H9 (cell line): ENCODE measurements at regions not wholly inside any gene's neighbourhood (a gene's known extent, or its start where the extent isn't known, plus 50 kb on each side); places are given as distances from the start of the nearest gene placed in this dataset.

Source experiments
- DNase-seq: peaks from one replicate; pipeline ENCODE4 v3.0.0-alpha.2; 2017
- H2AFZ ChIP-seq: one replicate; pipeline ENCODE4 v1.6.1; 2013; ENCODE audit warnings: mild to moderate bottlenecking, low read length, control low read depth, moderate library complexity
- H2AK5ac ChIP-seq: 2 replicates; pipeline ENCODE4 v1.6.1; 2013; ENCODE audit warnings: low read length, control low read depth, mixed read lengths; ENCODE audit not compliant: insufficient read length
- H2BK120ac ChIP-seq: one replicate; pipeline ENCODE4 v1.6.1; 2013; ENCODE audit warnings: low read depth, mild to moderate bottlenecking, low read length, control low read depth, inconsistent platforms; ENCODE audit not compliant: poor library complexity, severe bottlenecking
- H2BK12ac ChIP-seq: 2 replicates; pipeline ENCODE4 v1.6.1; 2013; ENCODE audit warnings: low read length, control low read depth, mixed read lengths, low read depth; ENCODE audit not compliant: insufficient read length
- H2BK15ac ChIP-seq: 2 replicates; pipeline ENCODE4 v1.6.1; 2013; ENCODE audit warnings: low read depth, low read length, control low read depth
- H2BK20ac ChIP-seq: one replicate; pipeline ENCODE4 v1.6.1; 2013; ENCODE audit warnings: low read depth, mild to moderate bottlenecking, low read length, control low read depth, inconsistent platforms; ENCODE audit not compliant: poor library complexity, severe bottlenecking
- H2BK5ac ChIP-seq: 2 replicates; pipeline ENCODE4 v1.6.1; 2013; ENCODE audit warnings: low read length, control low read depth, mixed read lengths; ENCODE audit not compliant: insufficient read length
- H3K14ac ChIP-seq: 2 replicates; pipeline ENCODE4 v1.6.1; 2013; ENCODE audit warnings: low read length, control low read depth; ENCODE audit not compliant: insufficient read depth
- H3K18ac ChIP-seq: 2 replicates; pipeline ENCODE4 v1.6.1; 2013; ENCODE audit warnings: low read depth, mild to moderate bottlenecking, mixed read lengths, low read length, control low read depth; ENCODE audit not compliant: insufficient read length
- H3K23ac ChIP-seq: 2 replicates; pipeline ENCODE4 v1.6.1; 2013; ENCODE audit warnings: low read length, control low read depth, mixed read lengths, low read depth; ENCODE audit not compliant: insufficient read length
- H3K23me2 ChIP-seq: 2 replicates; pipeline ENCODE4 v1.6.1; 2013; ENCODE audit warnings: low read depth, mild to moderate bottlenecking, mixed read lengths, low read length, control low read depth; ENCODE audit not compliant: insufficient read length, poor library complexity, severe bottlenecking
- H3K27ac ChIP-seq: 2 replicates; pipeline ENCODE4 v1.5.1; 2013; ENCODE audit warnings: low read length, control low read depth, mixed read lengths, low read depth; ENCODE audit not compliant: insufficient read length
- H3K27me3 ChIP-seq: 2 replicates; pipeline ENCODE4 v1.6.1; 2013; ENCODE audit warnings: low read length, control low read depth, inconsistent platforms; ENCODE audit not compliant: insufficient read depth
- H3K4ac ChIP-seq: 2 replicates; pipeline ENCODE4 v1.6.1; 2013; ENCODE audit warnings: low read depth, mild to moderate bottlenecking, control low read depth, inconsistent platforms, low read length, moderate library complexity
- H3K4me1 ChIP-seq: 2 replicates; pipeline ENCODE4 v1.6.1; 2013; ENCODE audit warnings: low read length, control low read depth, inconsistent platforms; ENCODE audit not compliant: insufficient read depth
- H3K4me2 ChIP-seq: 2 replicates; pipeline ENCODE4 v1.6.1; 2013; ENCODE audit warnings: low read length, control low read depth, mixed read lengths; ENCODE audit not compliant: insufficient read length, insufficient read depth
- H3K56ac ChIP-seq: 2 replicates; pipeline ENCODE4 v1.6.1; 2013; ENCODE audit warnings: low read depth, mild to moderate bottlenecking, mixed read lengths, low read length, control low read depth; ENCODE audit not compliant: insufficient read length
- H3K79me1 ChIP-seq: 2 replicates; pipeline ENCODE4 v1.6.1; 2013; ENCODE audit warnings: low read depth, mild to moderate bottlenecking, moderate library complexity, low read length, control low read depth, inconsistent platforms; ENCODE audit not compliant: insufficient read depth, poor library complexity, severe bottlenecking
- H3K79me2 ChIP-seq: 2 replicates; pipeline ENCODE4 v1.6.1; 2013; ENCODE audit warnings: low read length, control low read depth, inconsistent platforms; ENCODE audit not compliant: insufficient read depth
- H3K9ac ChIP-seq: 2 replicates; pipeline ENCODE4 v1.6.1; 2013; ENCODE audit warnings: low read length, control low read depth, mixed read lengths; ENCODE audit not compliant: insufficient read length; ENCODE audit errors: extremely low read depth
- H3K9me3 ChIP-seq: one replicate; pipeline ENCODE4 v1.6.1; 2013; ENCODE audit warnings: low read depth, low read length, inconsistent platforms; ENCODE audit not compliant: control insufficient read depth
- H3T11ph ChIP-seq: one replicate; pipeline ENCODE4 v1.6.1; 2013; ENCODE audit warnings: mild to moderate bottlenecking, low read length, control low read depth, inconsistent platforms
- H4K20me1 ChIP-seq: one replicate; pipeline ENCODE4 v1.6.1; 2013; ENCODE audit not compliant: control insufficient read depth, insufficient read length, insufficient read depth
- H4K5ac ChIP-seq: 2 replicates; pipeline ENCODE4 v1.6.1; 2013; ENCODE audit warnings: low read depth, mild to moderate bottlenecking, mixed read lengths, low read length, control low read depth; ENCODE audit not compliant: insufficient read length
- H4K8ac ChIP-seq: replicated peaks from 2 replicates; pipeline ENCODE4 v1.6.1; 2013; ENCODE audit warnings: low read length, control low read depth, mixed read lengths, low read depth; ENCODE audit not compliant: insufficient read length
- H4K91ac ChIP-seq: 2 replicates; pipeline ENCODE4 v1.6.1; 2013; ENCODE audit warnings: low read depth, mild to moderate bottlenecking, moderate library complexity, mixed read lengths, low read length, control low read depth; ENCODE audit not compliant: insufficient read length
- H3K27ac Mint-ChIP-seq, 3 experiments: 2 replicates in 2 of 3; 3 replicates in 1 of 3; pipeline ENCODE4 v1.8.0; 2020 to 2021; ENCODE audit warnings: mixed read lengths in 3 of 3, mild to moderate bottlenecking in 1 of 3, moderate library complexity in 1 of 3
- H3K27me3 Mint-ChIP-seq: 2 replicates; pipeline ENCODE4 v1.8.0; 2021; ENCODE audit warnings: low read depth, mild to moderate bottlenecking, moderate library complexity, mixed read lengths
- H3K36me3 Mint-ChIP-seq, 3 experiments: 2 replicates in 2 of 3; 3 replicates in 1 of 3; pipeline ENCODE4 v1.8.0; 2020 to 2021; ENCODE audit warnings: low read depth in 3 of 3, mixed read lengths in 3 of 3; ENCODE audit not compliant: insufficient read depth in 1 of 3
- H3K4me1 Mint-ChIP-seq, 2 experiments: 2 replicates each; pipeline ENCODE4 v1.8.0; 2020; ENCODE audit warnings: mixed read lengths in 2 of 2
- H3K4me3 Mint-ChIP-seq, 2 experiments: 2 replicates in 1 of 2; 3 replicates in 1 of 2; pipeline ENCODE4 v1.8.0; 2020 to 2021; ENCODE audit warnings: mild to moderate bottlenecking in 2 of 2, mixed read lengths in 2 of 2, moderate library complexity in 1 of 2
- H3K9me3 Mint-ChIP-seq, 2 experiments: 2 replicates in 1 of 2; 3 replicates in 1 of 2; pipeline ENCODE4 v1.8.0; 2020; ENCODE audit warnings: mild to moderate bottlenecking in 2 of 2, mixed read lengths in 2 of 2, moderate library complexity in 1 of 2
- whole genome bisulfite sequencing: extraction: QIAGEN DNeasy Blood & Tissue Kit; methylation state at CpG from one replicate; pipeline ENCODE4 v1.1.7; 2013; ENCODE audit warnings: missing lambda C conversion rate, low lambda C conversion rate, mixed read lengths; ENCODE audit not compliant: insufficient read length; ENCODE audit errors: extremely low coverage; 5-methylcytosine and 5-hydroxymethylcytosine counted together
- TF ChIP-seq, protein P1 (sequence below): fragments of 200-600 bp; sonication (generic); conservative IDR thresholded peaks from 3 replicates; pipeline ENCODE4 v1.8.0; 2021; ENCODE audit warnings: antibody characterized with exemption, mild to moderate bottlenecking

DNA sequence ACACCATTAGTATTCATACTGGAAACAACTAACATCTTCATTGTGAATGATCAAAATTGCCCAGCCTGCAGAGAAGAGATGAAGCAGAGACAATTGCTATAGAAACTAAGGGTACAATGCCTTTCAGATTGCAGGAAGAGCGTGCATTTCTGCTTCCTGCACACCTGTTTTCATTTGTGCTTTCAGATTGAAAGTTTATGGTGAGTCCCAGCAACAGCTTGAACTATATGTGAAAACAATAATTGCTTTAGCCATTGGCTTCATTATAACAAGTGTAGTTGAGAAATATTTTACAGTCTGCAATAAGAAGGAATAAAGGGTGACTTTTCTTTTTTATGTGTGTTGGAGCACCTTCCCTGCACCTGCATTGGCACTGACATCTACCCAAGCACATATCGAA is 136.3 kb downstream of the CD8B2 start:
- no peak overlapping the region for H3T11ph ChIP-seq
- no peaks in the 10 kb centered on the region for H4K20me1 ChIP-seq
- no peak overlapping the region for H3K4ac ChIP-seq
- H3K56ac ChIP-seq, result no peak overlapping the region
- no peak overlapping the region for H3K23ac ChIP-seq
- no peak overlapping the region for H3K4me2 ChIP-seq
- Mint-ChIP-seq H3K9me3 (peaks cover 8 to 9% of the 10 kb centered on the region in 2 experiments), H3K27ac (no peak overlapping the region), H3K4me1 (peaks cover 14 to 15% of the 10 kb centered on the region in 2 experiments), H3K27me3 (no peaks in the 10 kb centered on the region), H3K36me3 (peaks cover 3 to 7% (median 3%) of the 10 kb centered on the region in 3 experiments; a peak in 4 of 7 replicates), H3K4me3 (no peak overlapping the region)
- H3K79me1 ChIP-seq, result no peaks in the 10 kb centered on the region
- H2BK12ac ChIP-seq, result no peak overlapping the region
- peaks cover 5% of the 10 kb centered on the region for H3K4me1 ChIP-seq
- no peak overlapping the region for H4K91ac ChIP-seq
- no peak overlapping the region for H3K18ac ChIP-seq
- no peaks in the 10 kb centered on the region for H3K23me2 ChIP-seq
- DNase-seq, result no peak
- no peak overlapping the region for H3K14ac ChIP-seq
- no peak overlapping the region for H2AFZ ChIP-seq
- peaks cover 9% of the 10 kb centered on the region for H3K9me3 ChIP-seq
- no peak overlapping the region for H2BK5ac ChIP-seq
- TF ChIP-seq, protein P1, sequence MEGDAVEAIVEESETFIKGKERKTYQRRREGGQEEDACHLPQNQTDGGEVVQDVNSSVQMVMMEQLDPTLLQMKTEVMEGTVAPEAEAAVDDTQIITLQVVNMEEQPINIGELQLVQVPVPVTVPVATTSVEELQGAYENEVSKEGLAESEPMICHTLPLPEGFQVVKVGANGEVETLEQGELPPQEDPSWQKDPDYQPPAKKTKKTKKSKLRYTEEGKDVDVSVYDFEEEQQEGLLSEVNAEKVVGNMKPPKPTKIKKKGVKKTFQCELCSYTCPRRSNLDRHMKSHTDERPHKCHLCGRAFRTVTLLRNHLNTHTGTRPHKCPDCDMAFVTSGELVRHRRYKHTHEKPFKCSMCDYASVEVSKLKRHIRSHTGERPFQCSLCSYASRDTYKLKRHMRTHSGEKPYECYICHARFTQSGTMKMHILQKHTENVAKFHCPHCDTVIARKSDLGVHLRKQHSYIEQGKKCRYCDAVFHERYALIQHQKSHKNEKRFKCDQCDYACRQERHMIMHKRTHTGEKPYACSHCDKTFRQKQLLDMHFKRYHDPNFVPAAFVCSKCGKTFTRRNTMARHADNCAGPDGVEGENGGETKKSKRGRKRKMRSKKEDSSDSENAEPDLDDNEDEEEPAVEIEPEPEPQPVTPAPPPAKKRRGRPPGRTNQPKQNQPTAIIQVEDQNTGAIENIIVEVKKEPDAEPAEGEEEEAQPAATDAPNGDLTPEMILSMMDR, result no peak
- H3K27me3 ChIP-seq, result no peaks in the 10 kb centered on the region
- no peak overlapping the region for H2BK20ac ChIP-seq
- H3K79me2 ChIP-seq, result no peaks in the 10 kb centered on the region
- H3K27ac ChIP-seq, result no peak overlapping the region
- H4K5ac ChIP-seq, result no peak overlapping the region
- no peak overlapping the region for H4K8ac ChIP-seq
- H3K9ac ChIP-seq, result no peak overlapping the region
- WGBS, result no CpG with 5 or more reads among the region's 2 CpGs
- H2BK120ac ChIP-seq, result no peak overlapping the region
- no peak overlapping the region for H2AK5ac ChIP-seq
- H2BK15ac ChIP-seq, result no peak overlapping the region
